Heart left ventricle (tissue), 13 donors: ENCODE measurements at regions not wholly inside any gene's neighbourhood (a gene's known extent, or its start where the extent isn't known, plus 50 kb on each side); places are given as distances from the start of the nearest gene placed in this dataset.

Experiments used
- CTCF ChIP-seq, 12 donors: fragments of 200-600 bp; sonication (generic) in 4 of 12; IDR thresholded peaks; one replicate each; pipeline versions ENCODE4 v1.5.0 to v1.8.0; 2018 to 2022; ENCODE audit warnings: antibody characterized with exemption in 12 of 12, mild to moderate bottlenecking in 5 of 12
- POLR2A ChIP-seq, 2 donors: fragments of 450-650 bp; IDR thresholded peaks; one replicate each; pipeline ENCODE4 v1.6.1; 2017; ENCODE audit warnings: antibody characterized with exemption in 2 of 2, mild to moderate bottlenecking in 2 of 2, moderate library complexity in 2 of 2
- donor health status: ischemic (EF 13 %, LVEDD 7.1; RV severe dilation, severe dysfunction).
- donor health status: DM: no; HTN: yes; CAD: no.
- donor health status: DM: no; HTN: no; CAD: no.
- donor health status: ischemic (EF 25% LVEDD 6.9; RV normal size, moderate dysfunction).
- donor health status: ischemic (EF 25% LVEDD 5.7; RV mildly dilated, moderate dysfunction).
- donor health status: ischemic (EF 35%, LVEDD 5.7; RV mildly dilated, moderate dysfunction).
- donor health status: nonischemic (EF 11% LVEDD 7.7; RV severe dilation, severe dysfunction).
- donor health status: DM: yes; HTN: yes; CAD: no.
- donor health status: PGD.
- donor health status: ischemic (EF 29% LVEDD 5.4; RV normal size, mild dysfunction).
- donor health status: nonischemic (EF 23%, LVEDD 6.1; RV moderate dilation, normal function).

GRCh38 chr3:36097209-36097608 lies 283.1 kb upstream of the STAC start:
- TF ChIP-seq POLR2A (IDR thresholded peaks at IDR 0.05) (no peak), CTCF (IDR thresholded peaks at IDR 0.05) (no peak)
